Esophagus (tissue), 2 donors: ENCODE measurements at regions not wholly inside any gene's neighbourhood (a gene's known extent, or its start where the extent isn't known, plus 50 kb on each side); places are given as distances from the start of the nearest gene placed in this dataset.

Experiments used
- H3K27ac ChIP-seq, 2 donors: one replicate each; pipeline ENCODE4 v1.5.1; 2013; ENCODE audit warnings: low read depth in 2 of 2, mild to moderate bottlenecking in 2 of 2, inconsistent platforms in 1 of 2, low read length in 1 of 2, moderate library complexity in 1 of 2
- H3K27me3 ChIP-seq, 2 donors: one replicate each; pipeline ENCODE4 v1.6.1; 2013; ENCODE audit warnings: low read length in 2 of 2, control low read depth in 1 of 2, mild to moderate bottlenecking in 1 of 2; ENCODE audit not compliant: insufficient read depth in 2 of 2, control insufficient read depth in 1 of 2
- H3K36me3 ChIP-seq, 2 donors: one replicate each; pipeline ENCODE4 v1.6.1; 2013; ENCODE audit warnings: low read length in 1 of 2; ENCODE audit not compliant: control insufficient read depth in 2 of 2, insufficient read depth in 2 of 2
- H3K4me1 ChIP-seq, 2 donors: one replicate each; pipeline ENCODE4 v1.6.1; 2013; ENCODE audit warnings: low read length in 1 of 2; ENCODE audit not compliant: control insufficient read depth in 2 of 2, insufficient read depth in 2 of 2
- H3K4me3 ChIP-seq, 2 donors: one replicate each; pipeline ENCODE4 v1.5.1; 2013; ENCODE audit warnings: low read length in 2 of 2, mild to moderate bottlenecking in 2 of 2, low read depth in 1 of 2, moderate library complexity in 1 of 2
- H3K9me3 ChIP-seq, 2 donors: one replicate each; pipeline ENCODE4 v1.6.1; 2013; ENCODE audit warnings: mild to moderate bottlenecking in 2 of 2, low read depth in 1 of 2, low read length in 1 of 2, moderate library complexity in 1 of 2; ENCODE audit not compliant: control insufficient read depth in 2 of 2, insufficient read depth in 1 of 2
- WGBS, 2 donors: extraction: QIAGEN DNeasy Blood & Tissue Kit; methylation state at CpG; one replicate each; pipeline ENCODE4 v1.1.7; 2013; 5-methylcytosine and 5-hydroxymethylcytosine counted together
- donor health status: healthy with polysubstance abuse.
- donor health status: Bipolar disorder and iron deficiency.

DNA sequence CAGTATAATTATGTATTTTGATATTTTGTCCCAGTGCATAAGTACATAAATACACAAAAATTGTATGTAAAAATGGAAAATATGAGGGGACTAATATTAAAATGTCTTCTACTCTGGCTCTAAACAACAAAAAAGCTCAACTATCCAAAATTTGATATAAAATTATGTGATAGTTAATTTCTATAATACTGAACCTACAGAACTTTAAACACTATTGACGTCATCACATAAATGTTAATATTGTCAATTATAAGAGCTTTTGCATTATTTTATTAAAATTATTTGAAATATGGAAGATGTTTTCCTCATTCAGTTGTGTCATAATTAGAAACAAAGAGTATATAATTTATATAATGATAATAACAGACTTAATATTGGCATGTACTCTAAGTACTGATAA is 1139.7 kb upstream of the TMEFF2 start:
- no peaks in the 10 kb centered on the region for H3K4me1 ChIP-seq
- no peaks in the 10 kb centered on the region for H3K9me3 ChIP-seq
- H3K36me3 ChIP-seq, result no peaks in the 10 kb centered on the region
- 88 to 91% methylated on average over 1 of the region's 1 CpG for WGBS, 2 donors
- no peak overlapping the region for H3K4me3 ChIP-seq
- no peak overlapping the region for H3K27ac ChIP-seq
- H3K27me3 ChIP-seq, result no peaks in the 10 kb centered on the region

DNA sequence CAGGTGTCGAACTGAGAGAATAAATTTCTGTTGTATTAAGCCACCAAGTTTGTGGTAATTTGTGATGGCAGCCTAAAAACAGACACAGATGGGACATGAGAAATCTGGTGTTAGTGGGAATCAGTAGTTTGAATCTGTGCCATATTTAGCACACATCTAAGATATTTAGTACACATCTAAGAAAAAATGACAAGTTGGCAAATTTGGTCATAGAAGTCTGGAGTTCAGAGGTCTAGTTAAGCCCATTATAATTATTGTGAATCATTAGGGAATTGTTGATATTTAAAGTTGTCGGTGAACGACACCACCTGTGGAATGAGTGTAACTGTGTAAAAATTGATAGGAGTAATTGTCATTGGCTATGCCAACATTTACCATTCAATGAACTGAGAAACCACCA is 1138.8 kb upstream of the TMEFF2 start:
- Histone ChIP-seq H3K36me3 (no peaks in the 10 kb centered on the region), H3K4me3 (no peak overlapping the region), H3K27me3 (no peaks in the 10 kb centered on the region), H3K9me3 (no peaks in the 10 kb centered on the region), H3K27ac (no peak overlapping the region), H3K4me1 (no peaks in the 10 kb centered on the region)
- WGBS, 2 donors, result 89 to 90% methylated on average over 3 of the region's 3 CpGs

DNA sequence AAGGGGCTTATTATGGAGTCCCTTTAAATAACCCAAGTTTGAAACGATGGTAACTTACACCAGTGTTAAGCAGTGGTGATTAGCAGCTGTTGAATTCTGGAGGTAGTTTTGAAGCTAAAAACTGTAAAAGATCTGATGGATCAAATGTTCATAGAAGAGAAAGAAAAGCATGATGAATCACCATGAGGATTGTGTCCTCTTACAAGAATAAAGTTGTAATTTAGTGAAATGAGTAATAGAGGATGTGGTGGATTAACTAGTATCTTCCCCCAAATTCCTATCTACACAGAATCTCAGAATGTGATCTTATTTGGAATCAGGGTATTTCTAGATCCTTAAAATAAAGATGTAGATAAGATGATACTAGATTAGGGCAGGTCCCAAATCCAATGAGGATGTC is 1138.2 kb upstream of the TMEFF2 start:
- Histone ChIP-seq H3K36me3 (no peaks in the 10 kb centered on the region), H3K9me3 (no peaks in the 10 kb centered on the region), H3K4me3 (no peak overlapping the region), H3K27me3 (no peaks in the 10 kb centered on the region), H3K4me1 (no peaks in the 10 kb centered on the region), H3K27ac (no peak overlapping the region)
- 58 to 59% methylated on average over 1 of the region's 1 CpG for WGBS, 2 donors

DNA sequence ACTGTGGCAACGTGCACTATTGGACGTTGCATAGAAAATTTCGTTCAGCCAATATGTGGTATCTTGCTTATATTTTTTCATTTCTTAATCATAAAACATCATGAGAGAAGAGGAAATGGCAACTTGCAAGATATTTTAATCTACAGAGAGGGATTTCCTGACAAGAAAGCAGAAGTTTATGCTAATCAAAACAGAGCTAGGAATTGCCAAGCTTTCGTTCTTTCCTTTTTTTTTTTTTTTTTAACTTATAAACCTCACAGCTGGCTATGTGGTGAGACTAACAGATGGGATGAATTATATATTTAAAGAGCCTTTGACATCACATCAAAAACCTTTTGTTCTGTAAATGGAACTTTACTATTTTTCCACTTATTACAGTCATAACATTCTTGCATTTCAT is 1136.9 kb upstream of the TMEFF2 start:
- Histone ChIP-seq H3K9me3 (no peaks in the 10 kb centered on the region), H3K27ac (no peak overlapping the region), H3K36me3 (no peaks in the 10 kb centered on the region), H3K4me1 (no peaks in the 10 kb centered on the region), H3K4me3 (no peak overlapping the region), H3K27me3 (no peaks in the 10 kb centered on the region)
- 35 to 37% methylated on average over 4 of the region's 4 CpGs for WGBS, 2 donors

DNA sequence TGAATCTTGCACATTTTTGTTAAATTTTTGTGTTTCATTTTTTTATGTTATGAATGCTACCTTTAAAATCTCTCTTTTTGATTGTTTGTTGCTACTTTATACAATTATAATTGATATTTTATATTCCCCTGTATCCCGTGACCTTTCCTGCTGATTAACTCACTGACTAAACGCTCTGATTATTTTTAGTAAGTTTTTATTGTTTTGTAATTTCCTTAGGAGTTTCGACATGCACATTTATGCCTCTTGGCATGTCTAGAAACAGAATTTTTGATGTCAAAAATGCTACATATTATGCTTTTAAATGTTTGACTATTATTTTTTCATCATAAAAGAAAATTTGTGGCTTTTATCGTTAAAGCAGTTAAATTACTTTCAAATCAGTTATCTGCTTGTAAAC is 1131.6 kb upstream of the TMEFF2 start:
- WGBS, 2 donors, result 72 to 73% methylated on average over 4 of the region's 4 CpGs
- Histone ChIP-seq H3K36me3 (no peaks in the 10 kb centered on the region), H3K4me3 (no peak overlapping the region), H3K9me3 (no peaks in the 10 kb centered on the region), H3K27ac (no peak overlapping the region), H3K4me1 (no peaks in the 10 kb centered on the region), H3K27me3 (no peaks in the 10 kb centered on the region)

DNA sequence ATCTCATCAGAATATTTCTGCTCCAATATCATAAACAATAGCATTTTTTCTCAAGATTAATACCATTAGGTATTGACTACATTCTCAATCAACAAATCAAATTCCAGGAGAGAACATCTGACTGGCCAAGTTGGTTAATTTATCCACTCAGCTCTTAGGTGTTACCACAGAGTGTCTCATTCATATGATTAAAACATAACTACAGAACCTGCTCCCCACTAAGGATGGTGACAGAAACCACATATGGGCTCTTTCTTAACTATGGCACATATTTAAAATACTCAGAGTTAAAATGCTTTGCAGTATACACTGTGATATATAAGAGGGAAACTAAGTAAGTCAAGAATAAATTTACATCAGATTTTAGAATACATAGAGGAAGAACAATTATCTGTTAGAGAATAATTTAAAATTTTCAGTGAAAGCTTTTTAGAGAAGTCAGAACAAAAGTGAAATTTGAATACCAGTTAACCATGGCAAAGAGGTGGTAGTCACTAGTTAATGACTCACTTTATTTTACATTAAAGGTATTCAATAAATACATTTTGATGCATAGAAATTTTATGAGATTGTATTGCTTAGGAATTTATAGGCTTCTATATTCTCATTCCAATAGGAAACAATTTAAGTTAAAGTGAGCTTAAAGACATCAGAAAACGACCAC is 1120.8 kb upstream of the TMEFF2 start:
- WGBS, 2 donors, result 41 to 51% methylated on average over 1 of the region's 1 CpG
- Histone ChIP-seq H3K9me3 (no peaks in the 10 kb centered on the region), H3K27ac (no peak overlapping the region), H3K4me3 (no peak overlapping the region), H3K4me1 (no peaks in the 10 kb centered on the region), H3K36me3 (no peaks in the 10 kb centered on the region), H3K27me3 (no peaks in the 10 kb centered on the region)

DNA sequence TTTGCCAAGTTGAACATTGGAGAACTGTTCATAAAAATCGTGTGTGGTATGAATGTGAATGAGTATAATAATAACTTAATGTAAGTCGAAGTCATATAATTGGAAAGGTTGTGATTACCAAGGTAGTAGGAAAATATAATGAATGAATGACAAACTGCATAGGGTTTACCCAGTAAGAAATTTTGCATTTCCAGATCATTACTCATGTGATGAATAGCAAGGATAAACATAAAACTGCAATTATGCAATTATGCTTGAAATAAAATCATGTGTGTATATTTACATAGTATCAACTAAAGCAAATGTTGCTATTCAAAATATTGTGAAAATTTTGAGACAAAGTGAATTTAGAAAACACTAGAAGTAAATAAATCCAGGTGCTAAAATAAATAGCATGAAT is 1108.7 kb upstream of the TMEFF2 start:
- Histone ChIP-seq H3K9me3 (no peaks in the 10 kb centered on the region), H3K27ac (no peak overlapping the region), H3K4me3 (no peak overlapping the region), H3K27me3 (no peaks in the 10 kb centered on the region), H3K4me1 (no peaks in the 10 kb centered on the region), H3K36me3 (no peaks in the 10 kb centered on the region)
- WGBS, 2 donors, result 72% methylated on average over 2 of the region's 2 CpGs

DNA sequence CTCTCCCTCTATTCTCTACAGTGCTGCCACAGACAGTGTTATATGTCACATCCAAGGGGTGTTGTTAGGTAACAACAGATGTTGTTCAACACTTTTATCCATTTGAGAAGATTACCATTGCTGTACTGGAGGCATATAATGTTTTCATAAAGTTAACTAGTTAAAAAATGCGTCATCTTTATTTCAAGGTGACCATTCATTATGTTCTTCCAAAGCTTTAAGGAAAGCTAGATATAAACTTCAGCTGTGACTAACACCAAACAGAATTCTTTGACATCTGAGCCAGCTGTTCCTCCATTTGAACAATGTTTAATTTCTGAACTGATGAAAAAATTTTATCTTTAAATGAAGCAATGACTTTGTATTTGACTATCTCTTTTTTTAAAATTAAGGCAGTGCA is 1099.6 kb upstream of the TMEFF2 start:
- no peak overlapping the region for H3K27ac ChIP-seq
- H3K4me3 ChIP-seq, result no peak overlapping the region
- no peaks in the 10 kb centered on the region for H3K4me1 ChIP-seq
- 69 to 76% methylated on average over 1 of the region's 1 CpG for WGBS, 2 donors
- no peaks in the 10 kb centered on the region for H3K27me3 ChIP-seq
- no peaks in the 10 kb centered on the region for H3K9me3 ChIP-seq
- H3K36me3 ChIP-seq, result no peaks in the 10 kb centered on the region

DNA sequence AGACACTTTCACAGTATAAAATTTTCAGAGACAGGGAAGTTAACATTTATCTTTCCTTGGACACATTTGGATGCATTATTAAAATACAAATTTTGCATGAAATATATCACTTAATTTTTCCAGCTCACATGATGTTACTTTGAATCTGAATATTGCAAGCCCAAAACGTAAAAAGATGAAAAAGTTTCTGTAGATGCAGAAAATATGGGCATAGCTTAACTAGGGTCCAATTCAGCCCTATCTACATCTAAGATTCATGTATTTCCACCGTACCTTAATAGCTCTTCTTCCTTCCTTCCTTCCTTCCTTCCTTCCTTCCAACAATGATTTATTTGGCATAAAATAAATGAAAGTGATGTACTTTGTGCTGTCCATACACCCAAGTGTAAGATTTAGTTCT is 1084.6 kb upstream of the TMEFF2 start:
- Histone ChIP-seq H3K36me3 (no peaks in the 10 kb centered on the region), H3K27ac (no peak overlapping the region), H3K27me3 (no peaks in the 10 kb centered on the region), H3K4me1 (no peaks in the 10 kb centered on the region), H3K9me3 (no peaks in the 10 kb centered on the region), H3K4me3 (no peak overlapping the region)
- WGBS, 2 donors, result 67 to 71% methylated on average over 2 of the region's 2 CpGs

DNA sequence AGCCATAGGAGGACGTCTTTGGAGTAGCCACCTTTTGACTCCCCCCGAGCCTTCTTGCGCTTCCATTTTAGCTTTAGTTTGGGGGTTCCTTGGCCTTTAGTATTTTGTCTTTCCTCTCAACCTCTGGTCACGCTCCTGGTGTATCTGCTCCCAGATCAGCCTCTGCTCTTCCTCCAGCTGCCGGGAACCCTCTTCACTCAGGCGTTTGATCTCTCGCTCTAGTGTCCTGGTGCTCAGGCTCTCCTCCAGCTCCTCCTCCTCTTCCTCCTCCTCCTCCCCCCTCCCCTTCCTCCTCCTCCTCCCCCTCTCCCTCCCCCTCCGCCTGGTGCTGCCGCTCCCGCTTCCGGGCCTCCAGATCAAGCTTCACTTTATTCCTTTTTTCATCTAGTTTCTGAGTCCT is 1082.3 kb upstream of the TMEFF2 start:
- Histone ChIP-seq H3K27me3 (no peaks in the 10 kb centered on the region), H3K27ac (no peak overlapping the region), H3K4me3 (no peak overlapping the region), H3K4me1 (no peaks in the 10 kb centered on the region), H3K36me3 (no peaks in the 10 kb centered on the region), H3K9me3 (no peaks in the 10 kb centered on the region)
- 86 to 89% methylated on average over 11 of the region's 11 CpGs for WGBS, 2 donors
